ENCODE measurements at regions not wholly inside any gene's neighbourhood (a gene's known extent, or its start where the extent isn't known, plus 50 kb on each side); places are given as distances from the start of the nearest gene placed in this dataset.

DNA sequence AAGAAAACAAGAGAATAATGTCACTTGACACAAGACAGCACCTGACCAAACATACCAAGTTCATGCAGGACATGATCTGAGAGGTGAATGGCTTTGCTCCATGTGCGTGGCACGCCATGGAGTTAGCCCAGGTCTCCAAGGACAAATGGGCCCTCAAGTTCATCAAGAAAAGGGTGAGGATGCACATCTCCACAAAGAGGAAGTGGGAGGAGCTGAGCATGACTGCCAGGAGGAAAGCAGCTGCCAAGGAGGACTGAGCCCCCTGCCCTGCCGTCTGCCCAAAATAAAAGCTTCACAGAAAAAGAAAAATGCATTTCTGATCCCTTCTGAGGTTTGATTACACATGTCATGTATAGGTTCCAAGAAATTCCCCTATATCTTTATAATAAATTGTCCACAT is 82.0 kb upstream of the TSHZ2 start:
- no peaks in the 10 kb centered on the region for H3K4me1 ChIP-seq (ENCODE audit: insufficient read depth, low read length, poor library complexity, severe bottlenecking)
- no peak overlapping the region for H3K4me2 ChIP-seq (ENCODE audit: low read depth, low read length, poor library complexity, severe bottlenecking)
- H2AFZ ChIP-seq (ENCODE audit: low read length), result no peak overlapping the region
- H3K4me3 ChIP-seq (ENCODE audit: low read length, poor library complexity, severe bottlenecking), result no peak overlapping the region
- TF ChIP-seq EZH2phosphoT487 (IDR thresholded peaks at IDR 0.05; ENCODE audit: borderline replicate concordance), result no peak
- TF ChIP-seq CTCF (conservative IDR thresholded peaks at IDR 0.05; ENCODE audit: low read length), result no peak
- H3K36me3 ChIP-seq (ENCODE audit: insufficient read depth, low read length), result no peaks in the 10 kb centered on the region
- no peak overlapping the region for H3K9ac ChIP-seq (ENCODE audit: low read depth, low read length, poor library complexity, severe bottlenecking)
- H3K9me2 ChIP-seq (replicated peaks; ENCODE audit: low read depth, low read length), result no peaks in the 10 kb centered on the region
- no peaks in the 10 kb centered on the region for H3K79me2 ChIP-seq (ENCODE audit: insufficient read depth, low read length)
- no peaks in the 10 kb centered on the region for H3K9me3 ChIP-seq (ENCODE audit: insufficient read depth, low read depth, low read length)
- H3F3A ChIP-seq (ENCODE audit: low read depth), result no peaks in the 10 kb centered on the region
- H3K27me3 ChIP-seq (ENCODE audit: insufficient read depth, low read length, poor library complexity, severe bottlenecking), result no peaks in the 10 kb centered on the region
- no peaks in the 10 kb centered on the region for H4K20me1 ChIP-seq (ENCODE audit: insufficient read depth, low read length, poor library complexity, severe bottlenecking)

- Histone ChIP-seq H3K9ac (ENCODE audit: low read depth, low read length, poor library complexity, severe bottlenecking) (no peak overlapping the region), H3K4me3 (ENCODE audit: low read length, poor library complexity, severe bottlenecking) (no peak overlapping the region), H4K20me1 (ENCODE audit: insufficient read depth, low read length, poor library complexity, severe bottlenecking) (no peaks in the 10 kb centered on the region), H3K4me2 (ENCODE audit: low read depth, low read length, poor library complexity, severe bottlenecking) (no peak overlapping the region), H3K79me2 (ENCODE audit: insufficient read depth, low read length) (no peaks in the 10 kb centered on the region), H3K36me3 (ENCODE audit: insufficient read depth, low read length) (no peaks in the 10 kb centered on the region), H3F3A (ENCODE audit: low read depth) (no peaks in the 10 kb centered on the region), H2AFZ (ENCODE audit: low read length) (no peak overlapping the region), H3K27me3 (ENCODE audit: insufficient read depth, low read length, poor library complexity, severe bottlenecking) (no peaks in the 10 kb centered on the region), H3K9me3 (ENCODE audit: insufficient read depth, low read depth, low read length) (no peaks in the 10 kb centered on the region), H3K4me1 (ENCODE audit: insufficient read depth, low read length, poor library complexity, severe bottlenecking) (no peaks in the 10 kb centered on the region), H3K9me2 (replicated peaks; ENCODE audit: low read depth, low read length) (no peaks in the 10 kb centered on the region)
- no peak for TF ChIP-seq EZH2phosphoT487 (IDR thresholded peaks at IDR 0.05; ENCODE audit: borderline replicate concordance)
These were observed 82.9 kb upstream of the TSHZ2 start for GRCh38 chr20:52889225-52889624.

DNA sequence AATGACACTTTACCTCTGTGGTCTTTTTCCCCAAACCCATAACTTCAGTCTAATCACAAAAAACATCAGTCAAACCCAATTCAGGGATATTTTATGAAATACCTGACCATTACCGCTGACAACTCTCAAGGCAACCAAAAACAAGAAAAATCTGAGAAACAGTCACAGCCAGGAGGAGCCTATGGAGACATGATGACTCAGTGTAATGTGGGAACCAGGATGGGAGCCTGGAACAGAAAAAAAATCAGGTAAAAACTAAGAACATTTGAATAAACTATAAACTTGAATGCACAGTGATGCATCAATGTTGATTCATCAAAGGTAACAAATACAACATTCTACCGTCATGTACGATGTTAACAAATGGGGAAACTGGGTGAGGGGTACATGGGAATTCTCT is 84.1 kb upstream of the TSHZ2 start:
- Histone ChIP-seq H3K4me3 (ENCODE audit: low read length, poor library complexity, severe bottlenecking) (no peak overlapping the region), H2AFZ (ENCODE audit: low read length) (no peak overlapping the region), H3F3A (ENCODE audit: low read depth) (no peaks in the 10 kb centered on the region), H3K4me2 (ENCODE audit: low read depth, low read length, poor library complexity, severe bottlenecking) (no peak overlapping the region), H3K27me3 (ENCODE audit: insufficient read depth, low read length, poor library complexity, severe bottlenecking) (no peaks in the 10 kb centered on the region), H3K79me2 (ENCODE audit: insufficient read depth, low read length) (no peaks in the 10 kb centered on the region), H3K9ac (ENCODE audit: low read depth, low read length, poor library complexity, severe bottlenecking) (no peak overlapping the region), H3K36me3 (ENCODE audit: insufficient read depth, low read length) (no peaks in the 10 kb centered on the region), H3K4me1 (ENCODE audit: insufficient read depth, low read length, poor library complexity, severe bottlenecking) (no peaks in the 10 kb centered on the region), H3K9me2 (replicated peaks; ENCODE audit: low read depth, low read length) (no peaks in the 10 kb centered on the region), H3K9me3 (ENCODE audit: insufficient read depth, low read depth, low read length) (no peaks in the 10 kb centered on the region), H4K20me1 (ENCODE audit: insufficient read depth, low read length, poor library complexity, severe bottlenecking) (no peaks in the 10 kb centered on the region)
- no peak for TF ChIP-seq EZH2phosphoT487 (IDR thresholded peaks at IDR 0.05; ENCODE audit: borderline replicate concordance)
- no peak for TF ChIP-seq CTCF (conservative IDR thresholded peaks at IDR 0.05; ENCODE audit: low read length)

DNA sequence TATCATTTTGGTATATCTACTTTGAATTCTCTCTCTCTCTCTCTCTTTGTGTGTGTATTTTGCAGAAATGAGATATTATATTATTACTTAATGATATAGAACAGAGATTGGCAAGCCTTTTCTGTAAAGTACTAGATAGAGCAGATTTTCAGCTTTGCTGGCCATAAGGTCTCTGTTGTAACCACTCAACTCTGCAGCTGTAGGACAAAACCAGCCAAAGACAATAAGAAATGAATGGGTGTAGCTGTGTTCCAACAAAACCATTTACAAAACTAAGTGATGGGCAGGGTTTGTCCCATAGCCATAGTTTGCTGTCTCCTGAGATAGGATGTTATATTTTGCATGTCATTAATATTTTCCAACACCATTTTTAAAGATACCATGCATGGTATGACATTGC is 91.2 kb upstream of the TSHZ2 start:
- no peak for TF ChIP-seq EZH2phosphoT487 (IDR thresholded peaks at IDR 0.05; ENCODE audit: borderline replicate concordance)
- TF ChIP-seq CTCF (conservative IDR thresholded peaks at IDR 0.05; ENCODE audit: low read length), result no peak
- no peaks in the 10 kb centered on the region for H3F3A ChIP-seq (ENCODE audit: low read depth)

More for the DNA sequence above, 91.2 kb upstream of the TSHZ2 start:
- Histone ChIP-seq H3K27me3 (ENCODE audit: insufficient read depth, low read length, poor library complexity, severe bottlenecking) (no peaks in the 10 kb centered on the region), H4K20me1 (ENCODE audit: insufficient read depth, low read length, poor library complexity, severe bottlenecking) (no peaks in the 10 kb centered on the region), H3K9me2 (replicated peaks; ENCODE audit: low read depth, low read length) (no peaks in the 10 kb centered on the region), H3K79me2 (ENCODE audit: insufficient read depth, low read length) (no peaks in the 10 kb centered on the region), H3K4me1 (ENCODE audit: insufficient read depth, low read length, poor library complexity, severe bottlenecking) (no peaks in the 10 kb centered on the region), H3K9ac (ENCODE audit: low read depth, low read length, poor library complexity, severe bottlenecking) (no peak overlapping the region), H3K4me2 (ENCODE audit: low read depth, low read length, poor library complexity, severe bottlenecking) (no peak overlapping the region), H3K4me3 (ENCODE audit: low read length, poor library complexity, severe bottlenecking) (no peak overlapping the region), H2AFZ (ENCODE audit: low read length) (no peak overlapping the region), H3K36me3 (ENCODE audit: insufficient read depth, low read length) (no peaks in the 10 kb centered on the region), H3K9me3 (ENCODE audit: insufficient read depth, low read depth, low read length) (no peaks in the 10 kb centered on the region)
